ENCODE measurements at regions not wholly inside any gene's neighbourhood (a gene's known extent, or its start where the extent isn't known, plus 50 kb on each side); places are given as distances from the start of the nearest gene placed in this dataset.
"Not testable (repeated sequence)": the region's sequence is repeated elsewhere in the genome, so short reads cannot be mapped to it uniquely, and the experiment has no call there.

- not testable (repeated sequence) for H3K36me3 Mint-ChIP-seq (ENCODE audit: low read depth); H3K27ac Mint-ChIP-seq
Observed at GRCh38 chr5:29191269-29192048, 2002.0 kb upstream of the CDH6 start.

GRCh38 chr5:29190398-29190797 lies 2003.1 kb upstream of the CDH6 start:
- H3K4me1 Mint-ChIP-seq (ENCODE audit: low read depth); H3K4me3 Mint-ChIP-seq; H3K36me3 Mint-ChIP-seq (ENCODE audit: low read depth); H3K27me3 Mint-ChIP-seq (ENCODE audit: low read depth); H3K27ac Mint-ChIP-seq; DNase-seq (ENCODE audit: low spot score): not testable (repeated sequence)
- H3K9me3 Mint-ChIP-seq = peaks cover 12% of the 10 kb centered on the region

More at GRCh38 chr5:29191269-29192048, 2002.0 kb upstream of the CDH6 start:
- not testable (repeated sequence) for H3K27me3 Mint-ChIP-seq (ENCODE audit: low read depth); H3K4me3 Mint-ChIP-seq; DNase-seq (ENCODE audit: low spot score); H3K9me3 Mint-ChIP-seq; H3K4me1 Mint-ChIP-seq (ENCODE audit: low read depth)

- not testable (repeated sequence) for DNase-seq (ENCODE audit: low spot score); H3K27me3 Mint-ChIP-seq (ENCODE audit: low read depth); H3K36me3 Mint-ChIP-seq (ENCODE audit: low read depth); H3K27ac Mint-ChIP-seq; H3K4me1 Mint-ChIP-seq (ENCODE audit: low read depth); H3K4me3 Mint-ChIP-seq
- peaks cover 13% of the 10 kb centered on the region for H3K9me3 Mint-ChIP-seq
Observed at GRCh38 chr5:29186380-29186779, 2007.1 kb upstream of the CDH6 start.

GRCh38 chr5:29185558-29185957 lies 2007.9 kb upstream of the CDH6 start:
- H3K4me1 Mint-ChIP-seq (ENCODE audit: low read depth) = no peaks in the 10 kb centered on the region
- no peak overlapping the region for H3K27ac Mint-ChIP-seq
- no peaks in the 10 kb centered on the region for H3K36me3 Mint-ChIP-seq (ENCODE audit: low read depth)
- H3K9me3 Mint-ChIP-seq = peaks cover 13% of the 10 kb centered on the region
- DNase-seq (ENCODE audit: low spot score) = no peak
- no peak overlapping the region for H3K4me3 Mint-ChIP-seq
- H3K27me3 Mint-ChIP-seq (ENCODE audit: low read depth) = no peaks in the 10 kb centered on the region

GRCh38 chr5:29175774-29176173 lies 2017.7 kb upstream of the CDH6 start:
- Mint-ChIP-seq H3K36me3 (ENCODE audit: low read depth) (no peaks in the 10 kb centered on the region), H3K9me3 (peaks cover 47% of the 10 kb centered on the region), H3K27me3 (ENCODE audit: low read depth) (no peaks in the 10 kb centered on the region), H3K27ac (no peak overlapping the region), H3K4me1 (ENCODE audit: low read depth) (no peaks in the 10 kb centered on the region), H3K4me3 (no peak overlapping the region)
- no peak for DNase-seq (ENCODE audit: low spot score)

- Mint-ChIP-seq H3K4me1 (ENCODE audit: low read depth) (no peaks in the 10 kb centered on the region), H3K36me3 (ENCODE audit: low read depth) (no peaks in the 10 kb centered on the region), H3K9me3 (peaks cover 40% of the 10 kb centered on the region), H3K4me3 (no peak overlapping the region), H3K27me3 (ENCODE audit: low read depth) (no peaks in the 10 kb centered on the region), H3K27ac (no peak overlapping the region)
- DNase-seq (ENCODE audit: low spot score) = no peak
Observed at GRCh38 chr5:29170599-29170998, 2022.9 kb upstream of the CDH6 start.

- H3K36me3 Mint-ChIP-seq (ENCODE audit: low read depth) = no peaks in the 10 kb centered on the region
- no peaks in the 10 kb centered on the region for H3K27me3 Mint-ChIP-seq (ENCODE audit: low read depth)
- no peak overlapping the region for H3K27ac Mint-ChIP-seq
- no peaks in the 10 kb centered on the region for H3K4me1 Mint-ChIP-seq (ENCODE audit: low read depth)
- H3K9me3 Mint-ChIP-seq = peaks cover 35% of the 10 kb centered on the region
- no peak for DNase-seq (ENCODE audit: low spot score)
- no peak overlapping the region for H3K4me3 Mint-ChIP-seq
Observed at GRCh38 chr5:29169886-29170285, 2023.6 kb upstream of the CDH6 start.

GRCh38 chr5:29162297-29162696 lies 2031.2 kb upstream of the CDH6 start:
- H3K27ac Mint-ChIP-seq = no peak overlapping the region
- peaks cover 23% of the 10 kb centered on the region for H3K9me3 Mint-ChIP-seq

GRCh38 chr5:29161399-29162291 lies 2031.8 kb upstream of the CDH6 start:
- H3K27ac Mint-ChIP-seq = no peak overlapping the region
- no peaks in the 10 kb centered on the region for H3K4me1 Mint-ChIP-seq (ENCODE audit: low read depth)
- DNase-seq (ENCODE audit: low spot score) = no peak
- peaks cover 27% of the 10 kb centered on the region for H3K9me3 Mint-ChIP-seq
- no peaks in the 10 kb centered on the region for H3K36me3 Mint-ChIP-seq (ENCODE audit: low read depth)
- no peak overlapping the region for H3K4me3 Mint-ChIP-seq
- H3K27me3 Mint-ChIP-seq (ENCODE audit: low read depth) = no peaks in the 10 kb centered on the region

More at GRCh38 chr5:29162297-29162696, 2031.2 kb upstream of the CDH6 start:
- no peak overlapping the region for H3K4me3 Mint-ChIP-seq
- no peak for DNase-seq (ENCODE audit: low spot score)
- H3K27me3 Mint-ChIP-seq (ENCODE audit: low read depth) = no peaks in the 10 kb centered on the region
- H3K36me3 Mint-ChIP-seq (ENCODE audit: low read depth) = no peaks in the 10 kb centered on the region
- no peaks in the 10 kb centered on the region for H3K4me1 Mint-ChIP-seq (ENCODE audit: low read depth)

GRCh38 chr5:29157975-29158374 lies 2035.5 kb upstream of the CDH6 start:
- Mint-ChIP-seq H3K4me1 (ENCODE audit: low read depth) (no peaks in the 10 kb centered on the region), H3K36me3 (ENCODE audit: low read depth) (no peaks in the 10 kb centered on the region), H3K27ac (no peak overlapping the region), H3K9me3 (peaks cover 37% of the 10 kb centered on the region), H3K27me3 (ENCODE audit: low read depth) (no peaks in the 10 kb centered on the region), H3K4me3 (no peak overlapping the region)
- no peak for DNase-seq (ENCODE audit: low spot score)

- no peaks in the 10 kb centered on the region for H3K36me3 Mint-ChIP-seq (ENCODE audit: low read depth)
- no peak overlapping the region for H3K4me3 Mint-ChIP-seq
- no peaks in the 10 kb centered on the region for H3K4me1 Mint-ChIP-seq (ENCODE audit: low read depth)
- peaks cover 36% of the 10 kb centered on the region for H3K9me3 Mint-ChIP-seq
- no peak overlapping the region for H3K27ac Mint-ChIP-seq
- no peaks in the 10 kb centered on the region for H3K27me3 Mint-ChIP-seq (ENCODE audit: low read depth)
- DNase-seq (ENCODE audit: low spot score) = no peak
Observed at GRCh38 chr5:29150840-29151239, 2042.6 kb upstream of the CDH6 start.

- Mint-ChIP-seq H3K27ac (no peak overlapping the region), H3K4me1 (ENCODE audit: low read depth) (no peaks in the 10 kb centered on the region), H3K4me3 (no peak overlapping the region), H3K9me3 (peaks cover 32% of the 10 kb centered on the region), H3K27me3 (ENCODE audit: low read depth) (no peaks in the 10 kb centered on the region), H3K36me3 (ENCODE audit: low read depth) (no peaks in the 10 kb centered on the region)
- no peak for DNase-seq (ENCODE audit: low spot score)
Observed at GRCh38 chr5:29148581-29148980, 2044.9 kb upstream of the CDH6 start.

- no peak overlapping the region for H3K27ac Mint-ChIP-seq
- DNase-seq (ENCODE audit: low spot score) = no peak
- peaks cover 28% of the 10 kb centered on the region for H3K9me3 Mint-ChIP-seq
- H3K36me3 Mint-ChIP-seq (ENCODE audit: low read depth) = no peaks in the 10 kb centered on the region
- no peaks in the 10 kb centered on the region for H3K27me3 Mint-ChIP-seq (ENCODE audit: low read depth)
- no peak overlapping the region for H3K4me3 Mint-ChIP-seq
- H3K4me1 Mint-ChIP-seq (ENCODE audit: low read depth) = no peaks in the 10 kb centered on the region
Observed at GRCh38 chr5:29148073-29148472, 2045.4 kb upstream of the CDH6 start.

- H3K4me3 Mint-ChIP-seq = no peak overlapping the region
- no peaks in the 10 kb centered on the region for H3K27me3 Mint-ChIP-seq (ENCODE audit: low read depth)
- no peaks in the 10 kb centered on the region for H3K36me3 Mint-ChIP-seq (ENCODE audit: low read depth)
- H3K4me1 Mint-ChIP-seq (ENCODE audit: low read depth) = no peaks in the 10 kb centered on the region
- DNase-seq (ENCODE audit: low spot score) = no peak
- no peak overlapping the region for H3K27ac Mint-ChIP-seq
- H3K9me3 Mint-ChIP-seq = peaks cover 17% of the 10 kb centered on the region
Observed at GRCh38 chr5:29143266-29143665, 2050.2 kb upstream of the CDH6 start.
